PC-9 (cell line): ENCODE measurements at regions not wholly inside any gene's neighbourhood (a gene's known extent, or its start where the extent isn't known, plus 50 kb on each side); places are given as distances from the start of the nearest gene placed in this dataset.

Source experiments
- BruUV-seq: library from RNA; stranded (reverse); fragments of 400-500 nt; replicated peaks from 2 replicates; lab custom pipeline; 2021; lab: Mats Ljungman, UMichigan
- CTCF ChIA-PET: fragments of 300-600 bp; sonication (Branson Sonifier 250); formaldehyde crosslinking; loops from one replicate; lab custom pipeline; 2022; ENCODE audit warnings: antibody characterized with exemption; lab: Charles Lee
- POLR2A ChIA-PET: fragments of 300-600 bp; sonication (Branson Sonifier 250); formaldehyde crosslinking; loops from one replicate; lab custom pipeline; 2022; ENCODE audit warnings: antibody characterized with exemption; ENCODE audit not compliant: unreplicated experiment; lab: Charles Lee
- DNase-seq, 2 experiments: peaks; one replicate each; pipeline versions ENCODE4 v3.0.0 to v3.0.0-alpha.2; 2015 to 2022; ENCODE audit warnings: mixed read lengths in 1 of 2
- H2AFZ ChIP-seq: fragments of 200-600 bp; sonication (generic); 2 replicates; pipeline ENCODE4 v1.8.1; 2017; ENCODE audit warnings: antibody characterized with exemption
- H3F3A ChIP-seq: fragments of 200-600 bp; sonication (generic); 2 replicates; pipeline ENCODE4 v1.8.1; 2017; ENCODE audit warnings: antibody characterized with exemption, mild to moderate bottlenecking, low read depth; ENCODE audit not compliant: insufficient read depth
- H3K27ac ChIP-seq: fragments of 200-600 bp; sonication (generic); 2 replicates; pipeline ENCODE4 v1.6.1; 2016; ENCODE audit warnings: mixed run types
- H3K27me3 ChIP-seq: fragments of 200-600 bp; sonication (generic); 2 replicates; pipeline ENCODE4 v1.6.1; 2016; ENCODE audit warnings: low read depth, mixed run types; ENCODE audit not compliant: insufficient read depth
- H3K36me3 ChIP-seq: fragments of 200-600 bp; sonication (generic); 2 replicates; pipeline ENCODE4 v1.6.1; 2016; ENCODE audit warnings: low read depth, mixed run types
- H3K4me1 ChIP-seq: fragments of 200-600 bp; sonication (generic); replicated peaks from 2 replicates; pipeline ENCODE4 v1.6.1; 2016; ENCODE audit warnings: mixed run types; ENCODE audit not compliant: insufficient read depth
- H3K4me2 ChIP-seq: fragments of 200-600 bp; sonication (generic); 2 replicates; pipeline ENCODE4 v1.6.1; 2017; ENCODE audit warnings: mixed run types
- H3K4me3 ChIP-seq: fragments of 200-600 bp; sonication (generic); 2 replicates; pipeline ENCODE4 v1.6.1; 2016; ENCODE audit warnings: mixed run types
- H3K79me2 ChIP-seq: fragments of 200-600 bp; sonication (generic); 2 replicates; pipeline ENCODE4 v1.6.1; 2017; ENCODE audit warnings: low read depth, mixed run types
- H3K9me2 ChIP-seq: fragments of 200-600 bp; sonication (generic); 2 replicates; pipeline ENCODE4 v1.8.1; 2017; ENCODE audit warnings: mild to moderate bottlenecking; ENCODE audit not compliant: insufficient read depth
- H3K9me3 ChIP-seq: fragments of 200-600 bp; sonication (generic); 2 replicates; pipeline ENCODE4 v1.8.1; 2016; ENCODE audit warnings: low read depth; ENCODE audit not compliant: insufficient read depth
- H4K20me1 ChIP-seq: fragments of 200-600 bp; sonication (generic); 2 replicates; pipeline ENCODE4 v1.8.1; 2017; ENCODE audit not compliant: insufficient read depth
- CTCF ChIP-seq: fragments of 200-600 bp; sonication (generic); conservative IDR thresholded peaks from 2 replicates; pipeline ENCODE4 v1.6.1; 2017; ENCODE audit warnings: mixed run types, antibody characterized with exemption, mild to moderate bottlenecking, moderate library complexity
- EZH2 ChIP-seq: fragments of 200-600 bp; sonication (generic); IDR thresholded peaks from 2 replicates; pipeline ENCODE4 v1.8.0; 2017; ENCODE audit warnings: antibody characterized with exemption, low read depth
- intact Hi-C: fragments of 100-400 bp; cut with micrococcal nuclease; formaldehyde crosslinking; loops from one replicate; pipeline ENCODE4 v1.10.0; 2022; ENCODE audit not compliant: unreplicated experiment

GRCh38 chr15:59941612-59942011 is 62.5 kb upstream of the FOXB1 start:
- H4K20me1 ChIP-seq, result no peaks in the 10 kb centered on the region
- CTCF ChIA-PET, result interaction anchor here (0.6 kb wide), 1 partner anchor 1083 kb away, joined by 7 read pairs; no protein-coding TSS in a partner anchor
- H3K4me3 ChIP-seq, result no peak overlapping the region
- H3K79me2 ChIP-seq, result no peaks in the 10 kb centered on the region
- no peaks in the 10 kb centered on the region for H3F3A ChIP-seq
- peak in 1 of 2 experiments; percentile 46 for DNase-seq
- H3K9me3 ChIP-seq, result no peaks in the 10 kb centered on the region
- TF ChIP-seq CTCF, result no peak
- no peak for TF ChIP-seq EZH2
- no peaks in the 10 kb centered on the region; the same call in 1 of the 2 replicates for H3K4me1 ChIP-seq
- no peak overlapping the region for H3K4me2 ChIP-seq
- POLR2A ChIA-PET, result interaction anchor here (0.6 kb wide), 1 partner anchor 220 kb away, joined by 3 read pairs; no protein-coding TSS in a partner anchor
- H3K9me2 ChIP-seq, result no peaks in the 10 kb centered on the region
- H3K27me3 ChIP-seq, result no peaks in the 10 kb centered on the region
- intact Hi-C loops, result no loop called here
- no peak overlapping the region for H3K27ac ChIP-seq
- no peak overlapping the region for H2AFZ ChIP-seq
- H3K36me3 ChIP-seq, result no peaks in the 10 kb centered on the region
- no TSS peak for BruUV-seq

GRCh38 chr15:59940928-59941327 is 63.2 kb upstream of the FOXB1 start:
- no peaks in the 10 kb centered on the region for H3K9me3 ChIP-seq

GRCh38 chr15:59940456-59940855 is 63.7 kb upstream of the FOXB1 start:
- TF ChIP-seq CTCF (no peak), EZH2 (no peak)
- no TSS peak for BruUV-seq
- H3F3A ChIP-seq, result no peaks in the 10 kb centered on the region
- H4K20me1 ChIP-seq, result no peaks in the 10 kb centered on the region
- no peak for DNase-seq
- H3K9me3 ChIP-seq, result no peaks in the 10 kb centered on the region
- no peaks in the 10 kb centered on the region; the same call in 1 of the 2 replicates for H3K4me1 ChIP-seq
- POLR2A ChIA-PET, result interaction anchor here (0.7 kb wide), 1 partner anchor 423 kb away, joined by 3 read pairs; no protein-coding TSS in a partner anchor
- H3K27me3 ChIP-seq, result no peaks in the 10 kb centered on the region
- no peak overlapping the region for H2AFZ ChIP-seq
- CTCF ChIA-PET, result interaction anchor here (0.7 kb wide), 1 partner anchor 1364 kb away, joined by 5 read pairs; no protein-coding TSS in a partner anchor
- no peaks in the 10 kb centered on the region for H3K79me2 ChIP-seq
- no peaks in the 10 kb centered on the region for H3K9me2 ChIP-seq
- H3K4me3 ChIP-seq, result no peak overlapping the region
- intact Hi-C loops, result no loop called here
- H3K27ac ChIP-seq, result no peak overlapping the region
- H3K4me2 ChIP-seq, result no peak overlapping the region
- H3K36me3 ChIP-seq, result no peaks in the 10 kb centered on the region

More at GRCh38 chr15:59940928-59941327, 63.2 kb upstream of the FOXB1 start:
- Histone ChIP-seq H3F3A (no peaks in the 10 kb centered on the region), H3K27me3 (no peaks in the 10 kb centered on the region), H4K20me1 (no peaks in the 10 kb centered on the region), H2AFZ (no peak overlapping the region), H3K4me1 (no peaks in the 10 kb centered on the region; the same call in 1 of the 2 replicates), H3K79me2 (no peaks in the 10 kb centered on the region), H3K27ac (no peak overlapping the region), H3K9me2 (no peaks in the 10 kb centered on the region), H3K4me3 (no peak overlapping the region), H3K36me3 (no peaks in the 10 kb centered on the region), H3K4me2 (no peak overlapping the region)
- no TSS peak for BruUV-seq
- no peak for TF ChIP-seq CTCF
- no peak for TF ChIP-seq EZH2
- intact Hi-C loops, result no loop called here
- ChIA-PET POLR2A (interaction anchor here (0.7 kb wide), 1 partner anchor 423 kb away, joined by 3 read pairs; no protein-coding TSS in a partner anchor), CTCF (interaction anchor here (0.7 kb wide), 1 partner anchor 1364 kb away, joined by 5 read pairs; no protein-coding TSS in a partner anchor)
- no peak for DNase-seq
